ENCODE measurements at regions not wholly inside any gene's neighbourhood (a gene's known extent, or its start where the extent isn't known, plus 50 kb on each side); places are given as distances from the start of the nearest gene placed in this dataset.

- no peak for TF ChIP-seq PATZ1 (CRISPR knock-in tag; IDR thresholded peaks at IDR 0.05; ENCODE audit: borderline replicate concordance)
- TF ChIP-seq ZFP3 (CRISPR knock-in tag; IDR thresholded peaks at IDR 0.05) = no peak
- no peak for TF ChIP-seq OSR1 (CRISPR knock-in tag; IDR thresholded peaks at IDR 0.05)
- no peak for TF ChIP-seq RARB (CRISPR knock-in tag; IDR thresholded peaks at IDR 0.05)
- TF ChIP-seq POU6F1 (CRISPR knock-in tag; IDR thresholded peaks at IDR 0.05; ENCODE audit: borderline replicate concordance, low read depth) = no peak
- no peak for TF ChIP-seq CSDC2 (CRISPR knock-in tag; IDR thresholded peaks at IDR 0.05)
- no peak for TF ChIP-seq ZFP30 (CRISPR knock-in tag; IDR thresholded peaks at IDR 0.05)
- TF ChIP-seq CSRNP3 (CRISPR knock-in tag; IDR thresholded peaks at IDR 0.05) = no peak
These were observed 79.5 kb upstream of the RTL6 start for GRCh38 chr22:44577391-44578109.
